Esophagus muscularis mucosa (tissue), 3 donors: ENCODE measurements at regions not wholly inside any gene's neighbourhood (a gene's known extent, or its start where the extent isn't known, plus 50 kb on each side); places are given as distances from the start of the nearest gene placed in this dataset.

ENCODE experiments used
- POLR2A ChIP-seq: fragments of 450-650 bp; IDR thresholded peaks from one replicate; pipeline ENCODE4 v1.6.1; 2017; ENCODE audit warnings: antibody characterized with exemption, moderate library complexity, mild to moderate bottlenecking, low read depth
- TF ChIP-seq, protein P1 (sequence below), 3 experiments: fragments of 200-600 bp in 2 of 3; fragments of 450-650 bp in 1 of 3; sonication (generic) in 2 of 3; IDR thresholded peaks; one replicate each; pipeline ENCODE4 v1.5.1; 2017 to 2019; ENCODE audit warnings: antibody characterized with exemption in 3 of 3, mild to moderate bottlenecking in 2 of 3, moderate library complexity in 1 of 3

- TF ChIP-seq POLR2A = no peak
- TF ChIP-seq, protein P1, sequence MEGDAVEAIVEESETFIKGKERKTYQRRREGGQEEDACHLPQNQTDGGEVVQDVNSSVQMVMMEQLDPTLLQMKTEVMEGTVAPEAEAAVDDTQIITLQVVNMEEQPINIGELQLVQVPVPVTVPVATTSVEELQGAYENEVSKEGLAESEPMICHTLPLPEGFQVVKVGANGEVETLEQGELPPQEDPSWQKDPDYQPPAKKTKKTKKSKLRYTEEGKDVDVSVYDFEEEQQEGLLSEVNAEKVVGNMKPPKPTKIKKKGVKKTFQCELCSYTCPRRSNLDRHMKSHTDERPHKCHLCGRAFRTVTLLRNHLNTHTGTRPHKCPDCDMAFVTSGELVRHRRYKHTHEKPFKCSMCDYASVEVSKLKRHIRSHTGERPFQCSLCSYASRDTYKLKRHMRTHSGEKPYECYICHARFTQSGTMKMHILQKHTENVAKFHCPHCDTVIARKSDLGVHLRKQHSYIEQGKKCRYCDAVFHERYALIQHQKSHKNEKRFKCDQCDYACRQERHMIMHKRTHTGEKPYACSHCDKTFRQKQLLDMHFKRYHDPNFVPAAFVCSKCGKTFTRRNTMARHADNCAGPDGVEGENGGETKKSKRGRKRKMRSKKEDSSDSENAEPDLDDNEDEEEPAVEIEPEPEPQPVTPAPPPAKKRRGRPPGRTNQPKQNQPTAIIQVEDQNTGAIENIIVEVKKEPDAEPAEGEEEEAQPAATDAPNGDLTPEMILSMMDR (IDR thresholded peaks at IDR 0.05) = no peak
These were observed 768.8 kb downstream of the PDCD6IP start for GRCh38 chr3:34567266-34567665.
